GM19397 (cell line): ENCODE measurements at regions not wholly inside any gene's neighbourhood (a gene's known extent, or its start where the extent isn't known, plus 50 kb on each side); places are given as distances from the start of the nearest gene placed in this dataset.
"Not testable (repeated sequence)": the region's sequence is repeated elsewhere in the genome, so short reads cannot be mapped to it uniquely, and the experiment has no call there.

Experiments
- ATAC-seq: cut with Tn5 transposase; IDR thresholded peaks from one replicate; pipeline ENCODE4 v1.9.1; 2021; ENCODE audit warnings: mild to moderate bottlenecking, moderate library complexity; ENCODE audit not compliant: unreplicated experiment

DNA sequence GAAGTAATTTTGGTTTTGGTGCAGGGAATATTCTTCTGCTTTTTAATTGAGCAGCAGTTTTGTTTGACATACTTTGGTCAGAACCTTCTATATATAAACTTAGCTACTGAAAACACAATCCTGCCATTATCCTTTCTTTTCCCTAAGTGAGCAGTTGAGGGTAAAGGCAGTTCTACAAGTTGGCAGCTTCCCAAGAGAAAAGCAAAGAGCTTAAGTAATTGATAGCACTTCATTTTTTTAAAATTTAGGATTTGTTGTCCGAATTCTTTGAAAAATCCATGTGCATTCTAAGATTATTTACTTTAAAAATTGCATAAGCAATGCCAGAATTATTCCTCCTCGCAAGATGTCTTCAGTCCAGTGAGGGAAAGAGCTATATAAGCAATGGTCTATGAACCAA, 1394.1 kb downstream of the FAM181B start:
- ATAC-seq = no peak

GRCh38 chr11:81337756-81338155, 1395.9 kb downstream of the FAM181B start:
- ATAC-seq = no peak

DNA sequence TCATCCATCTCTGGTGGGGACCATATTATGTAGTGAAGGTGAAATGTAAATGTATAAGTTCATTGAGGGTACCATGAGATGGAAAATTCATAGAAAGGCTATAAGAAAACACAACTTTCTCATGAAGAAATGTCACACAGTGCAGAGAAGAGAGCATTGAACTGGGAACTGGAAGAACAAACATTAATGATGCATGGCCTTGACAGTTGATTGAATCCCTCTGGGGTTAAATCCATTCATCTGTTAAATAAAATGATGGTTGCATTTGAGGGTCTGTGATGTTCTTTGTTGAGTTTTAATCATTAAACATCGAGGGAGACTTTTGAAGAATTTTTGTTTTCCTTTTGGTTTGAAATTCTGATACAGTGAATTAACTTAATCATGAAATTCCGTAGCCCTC, 1401.4 kb downstream of the FAM181B start:
- ATAC-seq = no peak

DNA sequence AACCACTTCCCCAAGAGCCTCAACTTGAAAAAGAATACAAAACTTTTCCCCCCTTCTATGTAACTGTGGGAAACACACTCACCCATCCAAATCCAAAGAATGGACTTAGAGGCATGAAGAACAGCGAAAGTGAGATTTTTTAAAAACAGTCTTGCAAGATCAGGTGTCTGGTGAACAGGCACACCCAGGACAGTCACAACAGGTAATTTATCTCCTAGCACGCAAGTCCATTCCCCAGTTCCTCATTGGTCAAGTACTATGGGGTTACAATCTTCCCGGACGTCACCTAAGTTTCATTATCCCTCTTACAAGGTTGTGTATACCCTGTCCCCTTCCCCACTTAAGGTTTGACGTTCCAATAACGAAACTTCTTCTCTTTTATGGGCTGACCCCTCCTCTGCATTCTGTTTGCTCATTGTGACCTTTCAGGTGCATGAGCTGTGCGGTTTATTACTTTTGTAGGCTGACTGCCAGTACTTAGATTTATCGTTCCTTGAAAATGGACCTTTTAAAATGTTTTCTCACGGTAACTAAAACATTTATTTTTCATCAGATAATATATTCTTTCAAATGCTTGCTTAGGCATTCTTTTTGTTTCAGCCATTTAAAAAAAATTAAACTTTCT, 1401.9 kb downstream of the FAM181B start:
- no peak for ATAC-seq

- ATAC-seq = no peak
Measured at GRCh38 chr11:81331088-81331487, 1402.6 kb downstream of the FAM181B start.

DNA sequence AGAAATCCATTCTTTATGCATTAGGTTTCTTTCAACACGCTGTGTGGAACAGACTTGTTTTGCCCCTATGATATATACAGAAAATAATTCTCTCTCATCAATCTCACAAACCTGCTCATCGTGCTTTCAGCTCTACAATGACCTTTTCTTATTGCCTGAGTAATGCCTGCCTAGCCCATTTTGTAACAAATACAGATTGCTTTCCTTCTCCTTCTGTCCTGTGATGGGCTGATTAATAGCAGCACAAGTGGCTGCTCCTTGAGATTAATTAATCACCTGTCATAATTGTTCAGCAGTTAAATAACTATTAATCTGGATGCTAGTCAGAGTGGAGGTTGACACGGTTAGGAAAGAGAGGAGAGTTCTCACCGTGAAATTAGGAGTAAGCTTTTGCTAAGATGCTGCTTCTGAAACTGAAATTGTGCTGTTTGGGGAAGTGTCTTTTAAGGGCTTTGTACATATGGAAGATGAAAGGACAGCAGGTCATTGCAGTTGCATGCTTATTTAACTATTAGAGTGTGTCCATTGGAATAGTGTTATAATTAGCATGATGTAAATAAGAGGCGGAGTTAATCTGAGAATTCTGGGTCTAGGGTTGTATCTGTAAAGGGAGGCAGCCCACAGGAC, 1430.5 kb downstream of the FAM181B start:
- ATAC-seq = no peak

GRCh38 chr11:81301166-81301830, 1432.4 kb downstream of the FAM181B start:
- no peak for ATAC-seq

- no peak for ATAC-seq
Measured at GRCh38 chr11:81286959-81287358, 1446.7 kb downstream of the FAM181B start.

GRCh38 chr11:81286550-81286949, 1447.1 kb downstream of the FAM181B start:
- ATAC-seq = no peak

DNA sequence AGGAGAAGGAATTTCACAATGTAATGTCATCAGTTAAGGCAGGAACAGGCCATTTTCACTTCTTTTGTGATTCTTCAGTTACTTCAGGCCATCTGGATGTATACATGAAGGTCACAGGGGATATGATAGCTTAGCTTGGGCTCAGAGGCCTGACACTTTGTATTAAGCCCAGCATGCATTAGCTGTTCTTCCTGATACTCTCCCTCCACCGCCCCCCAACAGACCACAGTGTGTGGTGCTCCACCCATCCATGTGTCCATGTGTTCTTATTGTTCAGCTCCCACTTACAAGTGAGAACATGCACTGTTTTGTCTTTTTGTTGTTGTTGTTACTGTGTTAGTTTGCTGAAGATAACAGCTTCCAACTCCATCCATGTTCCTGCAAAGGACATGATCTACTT, 1453.4 kb downstream of the FAM181B start:
- ATAC-seq = not testable (repeated sequence)

- no peak for ATAC-seq
Measured at GRCh38 chr11:81278991-81279390, 1454.7 kb downstream of the FAM181B start.

DNA sequence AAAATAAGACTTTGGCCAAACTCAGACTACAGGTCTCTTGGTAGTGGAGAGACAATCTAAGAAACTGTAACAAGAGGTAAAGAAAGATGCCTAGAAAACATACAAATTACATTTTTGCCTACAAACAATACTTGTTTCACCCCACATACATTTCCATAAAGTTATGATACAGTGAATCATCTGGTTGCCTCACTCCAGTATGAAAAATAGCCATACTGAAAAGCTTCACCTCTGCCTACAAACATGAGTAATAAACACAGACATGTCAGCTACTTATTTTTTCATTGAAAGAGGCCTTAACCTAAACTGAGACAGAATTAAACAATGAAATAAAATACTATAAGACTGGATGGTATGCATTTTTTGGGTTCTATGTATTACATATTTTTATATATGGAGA, 1463.0 kb downstream of the FAM181B start:
- no peak for ATAC-seq

GRCh38 chr11:81267246-81267645, 1466.4 kb downstream of the FAM181B start:
- no peak for ATAC-seq

GRCh38 chr11:81259471-81259870, 1474.2 kb downstream of the FAM181B start:
- no peak for ATAC-seq

DNA sequence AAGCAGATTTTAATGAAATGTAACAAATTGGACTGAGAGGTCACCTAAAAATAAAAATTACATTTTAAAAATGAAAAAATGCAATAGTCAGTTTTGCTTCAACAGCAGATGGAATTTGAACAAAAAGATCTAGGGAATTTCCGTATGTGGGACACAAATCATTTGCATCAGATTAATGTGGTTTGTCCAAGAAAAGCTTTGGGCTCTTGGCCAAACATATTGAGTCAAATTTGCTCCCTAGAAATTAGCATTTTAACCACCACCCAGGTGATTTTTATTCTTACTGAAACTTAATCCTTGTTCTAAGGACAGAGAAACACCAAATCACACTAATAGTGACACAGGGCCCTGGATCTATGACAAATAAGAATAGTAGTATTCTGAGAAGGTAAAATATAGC, 1477.8 kb downstream of the FAM181B start:
- no peak for ATAC-seq

GRCh38 chr11:81253244-81253643, 1480.4 kb downstream of the FAM181B start:
- ATAC-seq = no peak

- ATAC-seq = no peak
Measured at GRCh38 chr11:81246941-81247340, 1486.7 kb downstream of the FAM181B start.

DNA sequence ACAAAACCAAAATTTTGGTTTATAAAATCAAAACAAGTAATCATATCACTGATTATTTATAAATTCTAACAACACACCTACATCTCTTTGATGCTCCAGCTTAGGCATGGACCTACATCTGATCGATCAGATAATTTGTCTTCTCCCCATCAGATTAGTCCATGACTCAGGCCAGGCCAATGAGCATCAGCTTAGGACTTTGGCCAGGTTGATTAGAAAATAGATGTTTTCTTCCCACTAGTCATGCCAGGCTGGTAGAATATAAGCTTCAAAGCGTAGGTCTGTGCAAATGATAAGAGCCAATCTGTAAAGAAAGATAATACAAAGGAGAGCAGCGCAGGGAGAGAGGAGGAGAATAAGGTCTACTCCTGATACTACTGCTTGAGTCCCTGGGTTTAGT, 1487.9 kb downstream of the FAM181B start:
- ATAC-seq = no peak

- no peak for ATAC-seq
Measured at GRCh38 chr11:81241672-81242275, 1491.9 kb downstream of the FAM181B start.

DNA sequence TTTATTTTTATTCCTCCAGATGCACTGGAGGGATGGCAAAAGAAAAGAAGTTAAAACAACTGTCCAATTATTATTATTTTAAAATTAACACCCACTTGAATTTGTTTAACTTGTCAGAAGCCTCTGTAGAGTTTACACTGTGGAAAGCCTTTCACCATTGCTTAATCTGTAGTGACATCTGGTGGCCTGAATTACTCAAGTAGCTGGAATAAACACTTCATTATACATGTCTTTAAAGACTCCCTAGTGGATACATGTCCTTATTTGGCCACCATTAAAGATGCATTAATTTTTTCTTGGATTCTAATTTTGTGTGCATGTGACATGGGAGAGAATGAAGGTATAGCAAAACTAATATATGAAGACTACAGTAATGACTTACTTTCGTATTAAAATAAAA, 1496.5 kb downstream of the FAM181B start:
- ATAC-seq = no peak

GRCh38 chr11:81227409-81227808, 1506.3 kb downstream of the FAM181B start:
- not testable (repeated sequence) for ATAC-seq

DNA sequence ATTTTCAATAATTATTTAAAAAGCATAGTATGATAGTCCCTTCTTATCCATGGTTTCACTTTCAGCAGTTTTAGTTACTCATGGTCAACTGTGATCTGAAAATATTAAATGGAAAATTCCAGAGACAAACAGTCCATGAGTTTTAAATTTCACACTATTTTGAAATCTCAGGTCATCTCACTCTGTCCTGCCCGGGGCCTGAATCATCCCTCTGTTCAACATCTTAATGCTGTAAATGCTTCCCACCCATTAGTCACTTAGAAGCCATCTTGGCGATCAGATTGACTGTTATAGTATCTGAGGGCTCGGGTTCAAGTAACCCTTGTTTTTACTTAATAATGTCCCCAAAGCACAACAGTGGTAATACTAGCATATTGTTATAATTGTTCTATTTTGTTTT, 1509.3 kb downstream of the FAM181B start:
- no peak for ATAC-seq
